Osteocyte (in vitro differentiated cells): ENCODE measurements at regions not wholly inside any gene's neighbourhood (a gene's known extent, or its start where the extent isn't known, plus 50 kb on each side); places are given as distances from the start of the nearest gene placed in this dataset.

Source experiments
- DNase-seq: peaks from one replicate; pipeline ENCODE4 v3.0.0; 2021; ENCODE audit warnings: mixed read lengths; ENCODE audit not compliant: unreplicated experiment; ENCODE audit errors: extremely low spot score
- H3K27ac Mint-ChIP-seq: one replicate; pipeline ENCODE4 v1.8.0; 2021; ENCODE audit warnings: mild to moderate bottlenecking, mixed read lengths; ENCODE audit not compliant: unreplicated experiment
- H3K27me3 Mint-ChIP-seq: one replicate; pipeline ENCODE4 v1.8.0; 2021; ENCODE audit warnings: mixed read lengths; ENCODE audit not compliant: unreplicated experiment
- H3K36me3 Mint-ChIP-seq: one replicate; pipeline ENCODE4 v1.8.0; 2021; ENCODE audit warnings: mixed read lengths; ENCODE audit not compliant: unreplicated experiment
- H3K4me1 Mint-ChIP-seq: one replicate; pipeline ENCODE4 v1.8.0; 2021; ENCODE audit warnings: mixed read lengths; ENCODE audit not compliant: unreplicated experiment
- H3K4me3 Mint-ChIP-seq: one replicate; pipeline ENCODE4 v1.8.0; 2021; ENCODE audit warnings: mild to moderate bottlenecking, moderate library complexity, mixed read lengths; ENCODE audit not compliant: unreplicated experiment
- H3K9me3 Mint-ChIP-seq: one replicate; pipeline ENCODE4 v1.8.0; 2021; ENCODE audit warnings: mixed read lengths; ENCODE audit not compliant: unreplicated experiment
- TF ChIP-seq, protein P1 (sequence below): fragments of 200-600 bp; sonication (generic); IDR thresholded peaks from 2 replicates; pipeline ENCODE4 v1.5.0; 2021; ENCODE audit warnings: antibody characterized with exemption, mild to moderate bottlenecking, moderate library complexity

DNA sequence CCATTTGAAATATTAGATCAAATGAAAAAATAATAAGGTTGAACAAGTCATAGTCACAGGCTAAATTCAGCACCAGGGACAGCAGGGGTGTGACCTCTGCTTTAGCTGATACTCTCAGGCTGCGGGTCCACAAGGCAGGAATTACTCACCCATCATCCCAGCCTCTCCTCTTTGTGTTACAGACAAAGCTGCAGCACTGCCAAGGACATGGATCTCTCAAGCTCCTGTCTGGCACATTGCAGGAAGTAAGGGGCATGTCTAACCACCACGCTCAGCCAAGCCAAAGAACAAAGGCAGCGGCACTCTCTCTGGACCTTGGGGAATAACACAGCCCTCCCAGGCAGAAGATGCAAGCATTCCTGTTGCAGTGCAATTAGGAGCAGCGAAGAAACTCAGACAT, 783.8 kb downstream of the VRK1 start:
- TF ChIP-seq, protein P1, sequence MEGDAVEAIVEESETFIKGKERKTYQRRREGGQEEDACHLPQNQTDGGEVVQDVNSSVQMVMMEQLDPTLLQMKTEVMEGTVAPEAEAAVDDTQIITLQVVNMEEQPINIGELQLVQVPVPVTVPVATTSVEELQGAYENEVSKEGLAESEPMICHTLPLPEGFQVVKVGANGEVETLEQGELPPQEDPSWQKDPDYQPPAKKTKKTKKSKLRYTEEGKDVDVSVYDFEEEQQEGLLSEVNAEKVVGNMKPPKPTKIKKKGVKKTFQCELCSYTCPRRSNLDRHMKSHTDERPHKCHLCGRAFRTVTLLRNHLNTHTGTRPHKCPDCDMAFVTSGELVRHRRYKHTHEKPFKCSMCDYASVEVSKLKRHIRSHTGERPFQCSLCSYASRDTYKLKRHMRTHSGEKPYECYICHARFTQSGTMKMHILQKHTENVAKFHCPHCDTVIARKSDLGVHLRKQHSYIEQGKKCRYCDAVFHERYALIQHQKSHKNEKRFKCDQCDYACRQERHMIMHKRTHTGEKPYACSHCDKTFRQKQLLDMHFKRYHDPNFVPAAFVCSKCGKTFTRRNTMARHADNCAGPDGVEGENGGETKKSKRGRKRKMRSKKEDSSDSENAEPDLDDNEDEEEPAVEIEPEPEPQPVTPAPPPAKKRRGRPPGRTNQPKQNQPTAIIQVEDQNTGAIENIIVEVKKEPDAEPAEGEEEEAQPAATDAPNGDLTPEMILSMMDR, result no peak
- peaks cover 72% of the 10 kb centered on the region for H3K9me3 Mint-ChIP-seq
- H3K27me3 Mint-ChIP-seq, result no peaks in the 10 kb centered on the region
- no peak for DNase-seq
- no peak overlapping the region for H3K4me3 Mint-ChIP-seq
- H3K4me1 Mint-ChIP-seq, result no peaks in the 10 kb centered on the region
- no peak overlapping the region for H3K27ac Mint-ChIP-seq
- H3K36me3 Mint-ChIP-seq, result no peaks in the 10 kb centered on the region

DNA sequence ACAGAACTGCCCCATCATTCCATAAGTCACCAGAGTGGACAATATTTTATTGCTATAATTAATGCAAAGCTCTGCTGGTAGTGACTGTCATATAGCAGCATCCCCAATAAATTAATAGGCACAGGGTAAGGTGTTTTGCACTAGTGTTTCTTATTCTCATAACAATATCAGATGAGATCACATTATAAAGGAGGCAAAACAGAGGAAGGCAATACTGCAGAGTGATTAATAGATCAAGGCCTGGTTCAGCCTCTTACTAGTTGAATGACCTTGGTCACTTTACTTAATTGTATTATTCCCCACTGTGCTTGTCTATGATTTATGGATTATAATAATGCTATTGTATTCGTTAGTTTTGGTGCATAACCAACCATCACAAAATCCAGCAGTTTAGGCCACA, 784.8 kb downstream of the VRK1 start:
- DNase-seq, result no peak
- Mint-ChIP-seq H3K27ac (no peak overlapping the region), H3K9me3 (peaks cover 78% of the 10 kb centered on the region), H3K27me3 (no peaks in the 10 kb centered on the region), H3K4me1 (no peaks in the 10 kb centered on the region), H3K4me3 (no peak overlapping the region), H3K36me3 (no peaks in the 10 kb centered on the region)
- TF ChIP-seq, protein P1, result no peak

DNA sequence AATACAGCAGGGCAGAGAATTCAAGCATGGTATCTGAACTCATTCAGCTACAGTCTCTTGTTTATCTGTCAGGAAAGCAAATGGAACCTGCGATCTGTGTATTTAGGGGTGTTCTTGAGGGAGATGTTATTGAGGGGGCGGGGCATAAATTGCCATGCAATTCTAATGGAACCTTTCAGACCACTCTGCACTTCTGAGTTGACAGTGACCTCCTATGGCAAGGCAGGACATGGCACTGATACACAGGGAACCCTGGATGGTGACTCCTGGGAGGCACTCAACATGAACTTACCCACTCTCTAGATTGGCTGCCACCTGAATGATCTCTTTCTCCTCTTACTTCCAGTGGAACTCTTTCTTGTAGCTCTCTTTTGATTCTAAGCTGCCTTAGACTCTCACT, 787.3 kb downstream of the VRK1 start:
- Mint-ChIP-seq H3K36me3 (no peaks in the 10 kb centered on the region), H3K4me3 (no peak overlapping the region), H3K9me3 (peaks cover 75% of the 10 kb centered on the region), H3K4me1 (no peaks in the 10 kb centered on the region), H3K27ac (no peak overlapping the region), H3K27me3 (no peaks in the 10 kb centered on the region)
- DNase-seq, result no peak
- TF ChIP-seq, protein P1, result no peak

DNA sequence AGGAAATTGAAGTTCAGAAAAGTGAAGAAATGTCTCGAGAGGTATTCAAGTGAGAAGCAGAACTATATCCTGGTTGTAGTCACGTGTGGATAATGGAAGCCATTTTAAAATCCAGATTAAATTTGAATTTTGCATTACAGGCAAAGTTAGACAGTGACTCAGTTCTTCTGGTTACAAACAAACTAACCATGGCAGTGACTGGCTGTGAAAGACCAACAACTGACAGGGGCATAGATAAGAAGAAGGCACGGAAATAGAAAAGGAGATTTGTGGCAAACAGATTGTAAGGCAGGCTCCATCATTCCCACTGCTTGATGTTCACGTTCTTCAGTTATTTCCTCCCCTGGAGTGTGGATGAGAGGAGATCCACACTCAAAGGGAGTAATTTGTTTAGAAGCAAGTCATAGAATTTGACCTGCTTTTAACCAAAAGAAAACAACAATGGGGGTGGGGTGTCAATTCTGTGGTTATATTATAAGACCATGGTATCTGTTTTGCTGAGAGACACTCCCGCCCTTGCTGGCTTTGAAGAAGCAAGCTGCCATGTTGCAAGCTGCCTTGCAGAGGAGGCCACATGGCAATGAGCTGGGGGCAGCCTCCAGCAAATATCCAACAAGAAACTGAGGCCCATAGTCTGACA, 795.3 kb downstream of the VRK1 start:
- Mint-ChIP-seq H3K36me3 (no peaks in the 10 kb centered on the region), H3K27ac (no peak overlapping the region), H3K9me3 (peaks cover 51% of the 10 kb centered on the region), H3K27me3 (no peaks in the 10 kb centered on the region), H3K4me3 (no peak overlapping the region), H3K4me1 (no peaks in the 10 kb centered on the region)
- no peak for DNase-seq
- TF ChIP-seq, protein P1, result no peak

DNA sequence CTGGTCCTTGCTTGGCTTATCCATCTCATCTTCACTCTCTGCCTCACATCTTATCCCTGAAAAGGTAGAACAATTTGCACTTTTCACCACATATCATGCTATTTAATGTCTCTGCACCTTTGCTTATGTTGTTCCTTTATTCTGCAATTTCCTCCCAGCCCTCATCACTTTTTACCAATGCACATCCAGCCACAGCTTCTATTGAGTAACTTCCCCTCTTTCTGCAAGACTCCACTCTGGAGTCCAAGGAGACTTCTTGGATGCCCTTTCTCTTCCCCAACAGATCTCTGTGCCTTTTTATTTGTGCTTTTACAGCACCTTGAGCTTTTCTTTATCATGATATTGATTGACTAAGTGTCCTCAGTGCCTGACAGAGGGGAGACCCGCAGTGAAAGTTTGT, 797.1 kb downstream of the VRK1 start:
- peaks cover 40% of the 10 kb centered on the region for H3K9me3 Mint-ChIP-seq

More for the DNA sequence above, 797.1 kb downstream of the VRK1 start:
- no peaks in the 10 kb centered on the region for H3K36me3 Mint-ChIP-seq
- H3K27ac Mint-ChIP-seq, result no peak overlapping the region
- no peaks in the 10 kb centered on the region for H3K27me3 Mint-ChIP-seq
- no peak overlapping the region for H3K4me3 Mint-ChIP-seq
- no peak for DNase-seq
- H3K4me1 Mint-ChIP-seq, result no peaks in the 10 kb centered on the region
- TF ChIP-seq, protein P1, result no peak
